Mesendoderm (in vitro differentiated cells): ENCODE measurements at regions not wholly inside any gene's neighbourhood (a gene's known extent, or its start where the extent isn't known, plus 50 kb on each side); places are given as distances from the start of the nearest gene placed in this dataset.

Experiments
- DNase-seq: peaks from one replicate; pipeline ENCODE4 v3.0.0; 2013
- H2AK5ac ChIP-seq: 2 replicates; pipeline ENCODE4 v1.6.1; 2013; ENCODE audit warnings: low read length, inconsistent platforms
- H2BK120ac ChIP-seq: 2 replicates; pipeline ENCODE4 v1.6.1; 2013; ENCODE audit warnings: low read depth, mild to moderate bottlenecking, low read length, moderate library complexity, mixed read lengths
- H2BK15ac ChIP-seq: replicated peaks from 2 replicates; pipeline ENCODE4 v1.6.1; 2013; ENCODE audit warnings: low read depth, mild to moderate bottlenecking, moderate library complexity
- H2BK5ac ChIP-seq: 2 replicates; pipeline ENCODE4 v1.6.1; 2013; ENCODE audit warnings: low read length, inconsistent platforms
- H3K18ac ChIP-seq: 2 replicates; pipeline ENCODE4 v1.6.1; 2013; ENCODE audit warnings: mild to moderate bottlenecking, low read length, mixed read lengths
- H3K23ac ChIP-seq: one replicate; pipeline ENCODE4 v1.6.1; 2013; ENCODE audit warnings: low read length
- H3K27ac ChIP-seq: 2 replicates; pipeline ENCODE4 v1.5.1; 2013; ENCODE audit warnings: low read depth, mild to moderate bottlenecking, inconsistent platforms, low read length, moderate library complexity
- H3K27me3 ChIP-seq: 2 replicates; pipeline ENCODE4 v1.6.1; 2013; ENCODE audit warnings: low read length, control low read depth, mild to moderate bottlenecking, inconsistent platforms; ENCODE audit not compliant: insufficient read depth, poor library complexity
- H3K36me3 ChIP-seq: 2 replicates; pipeline ENCODE4 v1.6.1; 2013; ENCODE audit warnings: low read length, inconsistent platforms; ENCODE audit not compliant: control insufficient read depth, insufficient read depth
- H3K4ac ChIP-seq: one replicate; pipeline ENCODE4 v1.6.1; 2013; ENCODE audit warnings: low read depth, mild to moderate bottlenecking, low read length, moderate library complexity
- H3K4me1 ChIP-seq: 2 replicates; pipeline ENCODE4 v1.6.1; 2013; ENCODE audit warnings: low read depth, low read length, inconsistent platforms; ENCODE audit not compliant: control insufficient read depth
- H3K4me2 ChIP-seq: 2 replicates; pipeline ENCODE4 v1.6.1; 2013; ENCODE audit warnings: low read length
- H3K4me3 ChIP-seq: 2 replicates; pipeline ENCODE4 v1.5.1; 2013; ENCODE audit warnings: mild to moderate bottlenecking, low read length
- H3K56ac ChIP-seq: one replicate; pipeline ENCODE4 v1.6.1; 2013; ENCODE audit warnings: low read length
- H3K79me1 ChIP-seq: 2 replicates; pipeline ENCODE4 v1.6.1; 2013; ENCODE audit warnings: low read length, inconsistent platforms
- H3K79me2 ChIP-seq: 2 replicates; pipeline ENCODE4 v1.6.1; 2013; ENCODE audit warnings: mild to moderate bottlenecking, low read length; ENCODE audit not compliant: control insufficient read depth, insufficient read depth
- H3K9ac ChIP-seq: 2 replicates; pipeline ENCODE4 v1.6.1; 2013; ENCODE audit warnings: low read length, inconsistent platforms
- H4K5ac ChIP-seq: one replicate; pipeline ENCODE4 v1.6.1; 2013; ENCODE audit warnings: low read length
- H4K8ac ChIP-seq: one replicate; pipeline ENCODE4 v1.6.1; 2013; ENCODE audit warnings: low read depth, mild to moderate bottlenecking, control low read depth, low read length, moderate library complexity
- WGBS: extraction: QIAGEN DNeasy Blood & Tissue Kit; methylation state at CpG from one replicate; pipeline ENCODE4 v1.1.7; 2013; ENCODE audit warnings: low lambda C conversion rate, missing lambda C conversion rate; ENCODE audit not compliant: insufficient coverage; ENCODE audit errors: extremely low coverage; 5-methylcytosine and 5-hydroxymethylcytosine counted together

- Histone ChIP-seq H3K27ac (peak overlapping the region; percentile 63), H3K36me3 (no peaks in the 10 kb centered on the region), H3K4me2 (no peak overlapping the region), H3K79me2 (no peaks in the 10 kb centered on the region), H3K23ac (no peak overlapping the region), H3K79me1 (no peaks in the 10 kb centered on the region), H3K18ac (peak overlapping the region; percentile 56), H2BK5ac (peak overlapping the region; percentile 73), H3K9ac (peak overlapping the region; percentile 37), H3K56ac (peak overlapping the region; percentile 80), H2BK120ac (peak overlapping the region; percentile 78), H4K8ac (no peak overlapping the region), H3K27me3 (no peaks in the 10 kb centered on the region), H3K4ac (no peak overlapping the region), H2AK5ac (no peak overlapping the region), H2BK15ac (no peak overlapping the region), H3K4me1 (peaks cover 6% of the 10 kb centered on the region), H3K4me3 (no peak overlapping the region), H4K5ac (no peak overlapping the region)
- WGBS, result no CpG with 5 or more reads among the region's 5 CpGs
- peak; percentile 96 for DNase-seq
These were observed 111.6 kb upstream of the PTPN13 start for GRCh38 chr4:86482306-86483172.

GRCh38 chr4:86483173-86483490, 111.0 kb upstream of the PTPN13 start:
- Histone ChIP-seq H2BK15ac (no peak overlapping the region), H3K23ac (no peak overlapping the region), H3K4me1 (peaks cover 4% of the 10 kb centered on the region), H3K4me3 (no peak overlapping the region), H2AK5ac (no peak overlapping the region), H3K4me2 (no peak overlapping the region), H3K27me3 (no peaks in the 10 kb centered on the region), H3K56ac (no peak overlapping the region), H2BK5ac (no peak overlapping the region), H3K9ac (no peak overlapping the region), H2BK120ac (no peak overlapping the region), H3K18ac (no peak overlapping the region), H3K27ac (no peak overlapping the region), H4K8ac (no peak overlapping the region), H3K79me1 (no peaks in the 10 kb centered on the region), H3K79me2 (no peaks in the 10 kb centered on the region), H3K4ac (no peak overlapping the region), H3K36me3 (no peaks in the 10 kb centered on the region), H4K5ac (no peak overlapping the region)
- no peak for DNase-seq
- WGBS, result no CpG with 5 or more reads among the region's 2 CpGs

GRCh38 chr4:86483773-86484172, 110.3 kb upstream of the PTPN13 start:
- peaks cover 4% of the 10 kb centered on the region for H3K4me1 ChIP-seq
- peak overlapping the region; percentile 74 for H3K56ac ChIP-seq
- H3K27ac ChIP-seq, result no peak overlapping the region

GRCh38 chr4:86484241-86484640, 109.9 kb upstream of the PTPN13 start:
- DNase-seq, result no peak
- H3K23ac ChIP-seq, result no peak overlapping the region
- H2BK15ac ChIP-seq, result no peak overlapping the region
- H3K56ac ChIP-seq, result no peak overlapping the region
- no peak overlapping the region for H2BK120ac ChIP-seq
- no peak overlapping the region for H3K4me2 ChIP-seq
- no peak overlapping the region for H3K18ac ChIP-seq
- H3K4me1 ChIP-seq, result peaks cover 4% of the 10 kb centered on the region
- no CpG with 5 or more reads among the region's 3 CpGs for WGBS
- no peak overlapping the region for H3K27ac ChIP-seq
- H3K4me3 ChIP-seq, result no peak overlapping the region
- no peaks in the 10 kb centered on the region for H3K36me3 ChIP-seq
- H3K79me2 ChIP-seq, result no peaks in the 10 kb centered on the region
- no peaks in the 10 kb centered on the region for H3K27me3 ChIP-seq
- H3K79me1 ChIP-seq, result no peaks in the 10 kb centered on the region
- no peak overlapping the region for H2AK5ac ChIP-seq
- no peak overlapping the region for H4K8ac ChIP-seq
- no peak overlapping the region for H4K5ac ChIP-seq
- no peak overlapping the region for H3K9ac ChIP-seq
- H2BK5ac ChIP-seq, result no peak overlapping the region
- H3K4ac ChIP-seq, result no peak overlapping the region

More at GRCh38 chr4:86483773-86484172, 110.3 kb upstream of the PTPN13 start:
- H3K4ac ChIP-seq, result no peak overlapping the region
- no peak overlapping the region for H2AK5ac ChIP-seq
- peak overlapping the region; percentile 52 for H2BK5ac ChIP-seq
- no peak overlapping the region for H4K5ac ChIP-seq
- no peaks in the 10 kb centered on the region for H3K27me3 ChIP-seq
- H3K9ac ChIP-seq, result no peak overlapping the region
- peak overlapping the region; percentile 13 for H4K8ac ChIP-seq
- H3K79me2 ChIP-seq, result no peaks in the 10 kb centered on the region
- H3K4me3 ChIP-seq, result no peak overlapping the region
- peak overlapping the region; percentile 59 for H2BK15ac ChIP-seq
- H3K23ac ChIP-seq, result no peak overlapping the region
- no CpG with 5 or more reads among the region's 2 CpGs for WGBS
- H3K4me2 ChIP-seq, result no peak overlapping the region
- peak overlapping the region; percentile 62 for H3K18ac ChIP-seq
- DNase-seq, result no peak
- H2BK120ac ChIP-seq, result no peak overlapping the region
- no peaks in the 10 kb centered on the region for H3K36me3 ChIP-seq
- H3K79me1 ChIP-seq, result no peaks in the 10 kb centered on the region

GRCh38 chr4:86487738-86488348, 106.3 kb upstream of the PTPN13 start:
- Histone ChIP-seq H3K4me1 (peaks cover 2% of the 10 kb centered on the region), H2BK15ac (no peak overlapping the region), H3K23ac (no peak overlapping the region), H2BK120ac (no peak overlapping the region), H3K18ac (peak overlapping the region; percentile 60), H3K4ac (no peak overlapping the region), H2BK5ac (no peak overlapping the region), H2AK5ac (no peak overlapping the region), H3K27me3 (no peaks in the 10 kb centered on the region), H3K79me2 (no peaks in the 10 kb centered on the region), H3K4me3 (no peak overlapping the region), H3K79me1 (no peaks in the 10 kb centered on the region), H3K36me3 (no peaks in the 10 kb centered on the region), H4K8ac (no peak overlapping the region), H3K56ac (no peak overlapping the region), H3K27ac (no peak overlapping the region), H4K5ac (no peak overlapping the region), H3K4me2 (no peak overlapping the region), H3K9ac (no peak overlapping the region)
- DNase-seq, result no peak
- no CpG with 5 or more reads among the region's 3 CpGs for WGBS
